ENCODE measurements at regions not wholly inside any gene's neighbourhood (a gene's known extent, or its start where the extent isn't known, plus 50 kb on each side); places are given as distances from the start of the nearest gene placed in this dataset.

GRCh38 chr13:84044805-84045204 lies 162.5 kb upstream of the SLITRK1 start:
- no peak for DNase-seq (ENCODE audit: low read depth)
- TF ChIP-seq CTCF (conservative IDR thresholded peaks at IDR 0.05; ENCODE audit: low read depth, low read length): no peak

GRCh38 chr13:84038001-84038400 lies 155.7 kb upstream of the SLITRK1 start:
- no peak overlapping the region for H3K4me3 ChIP-seq (ENCODE audit: low read length)
- no peak for TF ChIP-seq CTCF (conservative IDR thresholded peaks at IDR 0.05; ENCODE audit: low read depth, low read length)
- DNase-seq (ENCODE audit: low read depth): no peak

More at GRCh38 chr13:84044805-84045204, 162.5 kb upstream of the SLITRK1 start:
- H3K4me3 ChIP-seq (ENCODE audit: low read length): no peak overlapping the region

- H3K4me3 ChIP-seq (ENCODE audit: low read length): no peak overlapping the region
- no peak for DNase-seq (ENCODE audit: low read depth)
- TF ChIP-seq CTCF (conservative IDR thresholded peaks at IDR 0.05; ENCODE audit: low read depth, low read length): no peak
Observed at GRCh38 chr13:84032116-84032515, 149.8 kb upstream of the SLITRK1 start.

- no peak for TF ChIP-seq CTCF (conservative IDR thresholded peaks at IDR 0.05; ENCODE audit: low read depth, low read length)
- H3K4me3 ChIP-seq (ENCODE audit: low read length): no peak overlapping the region
- DNase-seq (ENCODE audit: low read depth): no peak
Observed at GRCh38 chr13:84031120-84031519, 148.8 kb upstream of the SLITRK1 start.

- H3K4me3 ChIP-seq (ENCODE audit: low read length): no peak overlapping the region
- peak; percentile 18 for DNase-seq (ENCODE audit: low read depth)
- no peak for TF ChIP-seq CTCF (conservative IDR thresholded peaks at IDR 0.05; ENCODE audit: low read depth, low read length)
Observed at GRCh38 chr13:84029396-84029795, 147.1 kb upstream of the SLITRK1 start.

GRCh38 chr13:84025824-84026223 lies 143.6 kb upstream of the SLITRK1 start:
- no peak for DNase-seq (ENCODE audit: low read depth)
- H3K4me3 ChIP-seq (ENCODE audit: low read length): no peak overlapping the region
- TF ChIP-seq CTCF (conservative IDR thresholded peaks at IDR 0.05; ENCODE audit: low read depth, low read length): no peak

GRCh38 chr13:83996415-83996814 lies 114.1 kb upstream of the SLITRK1 start:
- DNase-seq (ENCODE audit: low read depth): no peak
- no peak overlapping the region for H3K4me3 ChIP-seq (ENCODE audit: low read length)
- TF ChIP-seq CTCF (conservative IDR thresholded peaks at IDR 0.05; ENCODE audit: low read depth, low read length): no peak

All from retinal pigment epithelial cell (primary cell).